ENCODE measurements at regions not wholly inside any gene's neighbourhood (a gene's known extent, or its start where the extent isn't known, plus 50 kb on each side); places are given as distances from the start of the nearest gene placed in this dataset.

DNA sequence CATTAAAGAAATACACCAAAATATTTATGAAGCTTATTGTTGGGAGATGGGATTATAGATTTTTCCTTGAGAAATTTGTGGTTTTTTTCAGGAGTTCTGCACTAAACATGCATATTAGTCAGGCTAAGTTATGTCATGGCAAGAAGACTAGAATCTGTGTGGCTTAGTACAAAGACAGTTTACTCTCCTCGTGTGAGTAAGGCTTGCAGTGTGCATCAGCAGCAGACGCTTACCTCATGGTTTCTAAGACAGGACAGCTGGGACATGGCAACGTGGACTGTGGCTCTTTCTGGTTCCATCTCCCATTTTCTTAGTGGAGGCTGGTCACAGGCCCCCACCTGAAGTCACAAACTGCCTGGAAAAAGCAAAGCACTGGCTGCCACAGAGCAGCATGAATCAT lies 429.6 kb upstream of the VSTM2A start:
- Histone ChIP-seq H3K79me2 (ENCODE audit: control insufficient read depth, low read length) (no peaks in the 10 kb centered on the region), H3K9me2 (replicated peaks; ENCODE audit: control insufficient read depth, low read length) (no peaks in the 10 kb centered on the region), H3K4me1 (ENCODE audit: control insufficient read depth, low read length) (no peaks in the 10 kb centered on the region), H3K36me3 (ENCODE audit: control insufficient read depth, low read length) (no peaks in the 10 kb centered on the region), H3K9me3 (ENCODE audit: control insufficient read depth, insufficient read depth, low read length) (peaks cover 4% of the 10 kb centered on the region; the same call in 1 of the 2 replicates), H3K27ac (ENCODE audit: low read depth, low read length) (no peak overlapping the region), H3F3A (ENCODE audit: control insufficient read depth, insufficient read depth) (no peaks in the 10 kb centered on the region), H3K4me2 (ENCODE audit: low read length) (no peak overlapping the region), H3K4me3 (ENCODE audit: low read length) (no peak overlapping the region), H3K27me3 (ENCODE audit: control insufficient read depth, low read length) (no peaks in the 10 kb centered on the region), H4K20me1 (ENCODE audit: control insufficient read depth, insufficient read depth, low read depth, low read length) (no peaks in the 10 kb centered on the region)
- TF ChIP-seq, protein P1, sequence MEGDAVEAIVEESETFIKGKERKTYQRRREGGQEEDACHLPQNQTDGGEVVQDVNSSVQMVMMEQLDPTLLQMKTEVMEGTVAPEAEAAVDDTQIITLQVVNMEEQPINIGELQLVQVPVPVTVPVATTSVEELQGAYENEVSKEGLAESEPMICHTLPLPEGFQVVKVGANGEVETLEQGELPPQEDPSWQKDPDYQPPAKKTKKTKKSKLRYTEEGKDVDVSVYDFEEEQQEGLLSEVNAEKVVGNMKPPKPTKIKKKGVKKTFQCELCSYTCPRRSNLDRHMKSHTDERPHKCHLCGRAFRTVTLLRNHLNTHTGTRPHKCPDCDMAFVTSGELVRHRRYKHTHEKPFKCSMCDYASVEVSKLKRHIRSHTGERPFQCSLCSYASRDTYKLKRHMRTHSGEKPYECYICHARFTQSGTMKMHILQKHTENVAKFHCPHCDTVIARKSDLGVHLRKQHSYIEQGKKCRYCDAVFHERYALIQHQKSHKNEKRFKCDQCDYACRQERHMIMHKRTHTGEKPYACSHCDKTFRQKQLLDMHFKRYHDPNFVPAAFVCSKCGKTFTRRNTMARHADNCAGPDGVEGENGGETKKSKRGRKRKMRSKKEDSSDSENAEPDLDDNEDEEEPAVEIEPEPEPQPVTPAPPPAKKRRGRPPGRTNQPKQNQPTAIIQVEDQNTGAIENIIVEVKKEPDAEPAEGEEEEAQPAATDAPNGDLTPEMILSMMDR (IDR thresholded peaks at IDR 0.05; ENCODE audit: low read depth, low read length, poor library complexity, severe bottlenecking): no peak
- TF ChIP-seq EZH2phosphoT487 (IDR thresholded peaks at IDR 0.05; ENCODE audit: borderline replicate concordance, low read length): no peak

DNA sequence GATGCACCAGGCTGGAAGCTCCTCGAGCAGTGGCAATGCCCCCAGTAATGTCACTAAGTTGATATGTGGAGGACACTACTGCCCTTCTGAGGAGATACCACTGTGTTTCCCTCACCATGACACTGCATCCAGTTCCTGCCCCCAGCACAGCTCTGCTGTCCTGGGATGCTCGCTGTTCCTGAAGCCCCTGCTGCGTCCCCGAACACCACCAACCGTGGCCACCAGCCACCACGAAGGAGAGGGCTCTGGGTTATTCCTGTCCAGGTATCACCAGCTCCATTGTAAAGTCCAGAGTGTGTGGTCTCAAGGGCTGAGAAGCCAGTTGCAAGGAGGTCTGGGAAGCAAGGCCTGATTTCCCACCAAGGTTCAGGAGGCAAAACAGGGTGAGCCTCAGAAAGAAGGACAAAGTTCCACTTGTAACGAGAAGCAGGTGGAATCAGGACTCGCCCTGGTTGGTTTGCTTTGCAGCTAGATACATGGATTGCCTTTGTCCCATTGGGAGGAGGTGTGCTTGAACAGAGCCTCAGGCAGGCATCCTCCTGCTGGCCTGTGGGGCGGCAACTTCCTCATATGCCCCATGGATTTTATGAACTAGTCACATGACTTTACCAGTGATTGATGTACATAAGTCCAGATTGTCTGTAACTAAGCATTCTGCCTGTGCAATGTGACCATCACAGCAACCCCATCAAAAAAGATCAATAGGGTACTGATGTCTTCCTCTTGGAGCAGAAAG lies 427.0 kb upstream of the VSTM2A start:
- H3K9me3 ChIP-seq (ENCODE audit: control insufficient read depth, insufficient read depth, low read length): peaks cover 4% of the 10 kb centered on the region; the same call in 1 of the 2 replicates
- no peaks in the 10 kb centered on the region for H3K4me1 ChIP-seq (ENCODE audit: control insufficient read depth, low read length)
- TF ChIP-seq, protein P1 (IDR thresholded peaks at IDR 0.05; ENCODE audit: low read depth, low read length, poor library complexity, severe bottlenecking): no peak
- no peak for TF ChIP-seq EZH2phosphoT487 (IDR thresholded peaks at IDR 0.05; ENCODE audit: borderline replicate concordance, low read length)

DNA sequence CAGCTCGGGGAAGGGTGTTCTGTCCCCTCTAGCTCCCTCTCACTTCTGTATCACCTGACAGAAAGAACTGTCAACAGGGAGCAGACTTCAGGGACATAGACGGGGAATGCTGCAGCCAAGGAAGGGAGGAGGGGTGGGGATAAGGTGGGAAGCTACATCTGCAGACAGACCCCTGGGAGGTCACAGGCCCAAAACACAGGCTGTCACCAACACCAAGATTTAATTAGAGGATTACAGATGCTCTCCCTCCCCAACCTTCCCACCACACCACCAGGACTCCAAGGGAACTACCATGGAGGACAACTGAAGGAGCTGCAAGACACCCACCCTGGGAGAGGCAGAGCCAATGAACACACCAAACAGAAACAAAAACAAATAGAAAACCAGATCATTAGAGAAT lies 425.2 kb upstream of the VSTM2A start:
- no peaks in the 10 kb centered on the region for H3K36me3 ChIP-seq (ENCODE audit: control insufficient read depth, low read length)
- no peak overlapping the region for H3K4me2 ChIP-seq (ENCODE audit: low read length)
- H3K27ac ChIP-seq (ENCODE audit: low read depth, low read length): no peak overlapping the region
- TF ChIP-seq, protein P1 (IDR thresholded peaks at IDR 0.05; ENCODE audit: low read depth, low read length, poor library complexity, severe bottlenecking): no peak
- TF ChIP-seq EZH2phosphoT487 (IDR thresholded peaks at IDR 0.05; ENCODE audit: borderline replicate concordance, low read length): no peak
- no peaks in the 10 kb centered on the region for H3K79me2 ChIP-seq (ENCODE audit: control insufficient read depth, low read length)
- no peak overlapping the region for H3K4me3 ChIP-seq (ENCODE audit: low read length)
- H3K9me3 ChIP-seq (ENCODE audit: control insufficient read depth, insufficient read depth, low read length): peaks cover 4% of the 10 kb centered on the region; the same call in 1 of the 2 replicates
- H3K27me3 ChIP-seq (ENCODE audit: control insufficient read depth, low read length): no peaks in the 10 kb centered on the region
- H3K4me1 ChIP-seq (ENCODE audit: control insufficient read depth, low read length): no peaks in the 10 kb centered on the region
- no peaks in the 10 kb centered on the region for H4K20me1 ChIP-seq (ENCODE audit: control insufficient read depth, insufficient read depth, low read depth, low read length)
- no peaks in the 10 kb centered on the region for H3K9me2 ChIP-seq (replicated peaks; ENCODE audit: control insufficient read depth, low read length)
- no peaks in the 10 kb centered on the region for H3F3A ChIP-seq (ENCODE audit: control insufficient read depth, insufficient read depth)

More for the DNA sequence above, 427.0 kb upstream of the VSTM2A start:
- no peak overlapping the region for H3K27ac ChIP-seq (ENCODE audit: low read depth, low read length)
- no peak overlapping the region for H3K4me2 ChIP-seq (ENCODE audit: low read length)
- H3K4me3 ChIP-seq (ENCODE audit: low read length): no peak overlapping the region
- H3K27me3 ChIP-seq (ENCODE audit: control insufficient read depth, low read length): no peaks in the 10 kb centered on the region
- H3K79me2 ChIP-seq (ENCODE audit: control insufficient read depth, low read length): no peaks in the 10 kb centered on the region
- H3K36me3 ChIP-seq (ENCODE audit: control insufficient read depth, low read length): no peaks in the 10 kb centered on the region
- no peaks in the 10 kb centered on the region for H3F3A ChIP-seq (ENCODE audit: control insufficient read depth, insufficient read depth)
- H4K20me1 ChIP-seq (ENCODE audit: control insufficient read depth, insufficient read depth, low read depth, low read length): no peaks in the 10 kb centered on the region
- H3K9me2 ChIP-seq (replicated peaks; ENCODE audit: control insufficient read depth, low read length): no peaks in the 10 kb centered on the region

All from DOHH2 (cell line).